Body of pancreas (tissue), 4 donors: ENCODE measurements at regions not wholly inside any gene's neighbourhood (a gene's known extent, or its start where the extent isn't known, plus 50 kb on each side); places are given as distances from the start of the nearest gene placed in this dataset.

Experiments used
- POLR2A ChIP-seq, 3 donors: fragments of 450-650 bp; IDR thresholded peaks; one replicate each; pipeline ENCODE4 v1.6.1; 2016; ENCODE audit warnings: antibody characterized with exemption in 3 of 3, mild to moderate bottlenecking in 2 of 3
- TF ChIP-seq, protein P1 (sequence below), 7 experiments: fragments of 450-650 bp in 4 of 7; fragments of 200-600 bp in 3 of 7; sonication (generic) in 3 of 7; IDR thresholded peaks; one replicate each; pipeline ENCODE4 v1.5.1; 2016 to 2019; ENCODE audit warnings: antibody characterized with exemption in 7 of 7

- TF ChIP-seq POLR2A (IDR thresholded peaks at IDR 0.05): no peak
- TF ChIP-seq, protein P1, sequence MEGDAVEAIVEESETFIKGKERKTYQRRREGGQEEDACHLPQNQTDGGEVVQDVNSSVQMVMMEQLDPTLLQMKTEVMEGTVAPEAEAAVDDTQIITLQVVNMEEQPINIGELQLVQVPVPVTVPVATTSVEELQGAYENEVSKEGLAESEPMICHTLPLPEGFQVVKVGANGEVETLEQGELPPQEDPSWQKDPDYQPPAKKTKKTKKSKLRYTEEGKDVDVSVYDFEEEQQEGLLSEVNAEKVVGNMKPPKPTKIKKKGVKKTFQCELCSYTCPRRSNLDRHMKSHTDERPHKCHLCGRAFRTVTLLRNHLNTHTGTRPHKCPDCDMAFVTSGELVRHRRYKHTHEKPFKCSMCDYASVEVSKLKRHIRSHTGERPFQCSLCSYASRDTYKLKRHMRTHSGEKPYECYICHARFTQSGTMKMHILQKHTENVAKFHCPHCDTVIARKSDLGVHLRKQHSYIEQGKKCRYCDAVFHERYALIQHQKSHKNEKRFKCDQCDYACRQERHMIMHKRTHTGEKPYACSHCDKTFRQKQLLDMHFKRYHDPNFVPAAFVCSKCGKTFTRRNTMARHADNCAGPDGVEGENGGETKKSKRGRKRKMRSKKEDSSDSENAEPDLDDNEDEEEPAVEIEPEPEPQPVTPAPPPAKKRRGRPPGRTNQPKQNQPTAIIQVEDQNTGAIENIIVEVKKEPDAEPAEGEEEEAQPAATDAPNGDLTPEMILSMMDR (IDR thresholded peaks at IDR 0.05): no peak
Observed at GRCh38 chr13:87998081-87998480, 326.9 kb downstream of the SLITRK5 start.
